ENCODE measurements at regions not wholly inside any gene's neighbourhood (a gene's known extent, or its start where the extent isn't known, plus 50 kb on each side); places are given as distances from the start of the nearest gene placed in this dataset.

- ATAC-seq (no peak), DNase-seq (ENCODE audit: low spot score) (no peak)
- intact Hi-C loops (cut with DNase I) = no loop called here
These were observed 432.1 kb upstream of the DCC start for GRCh38 chr18:51907687-51908597.

DNA sequence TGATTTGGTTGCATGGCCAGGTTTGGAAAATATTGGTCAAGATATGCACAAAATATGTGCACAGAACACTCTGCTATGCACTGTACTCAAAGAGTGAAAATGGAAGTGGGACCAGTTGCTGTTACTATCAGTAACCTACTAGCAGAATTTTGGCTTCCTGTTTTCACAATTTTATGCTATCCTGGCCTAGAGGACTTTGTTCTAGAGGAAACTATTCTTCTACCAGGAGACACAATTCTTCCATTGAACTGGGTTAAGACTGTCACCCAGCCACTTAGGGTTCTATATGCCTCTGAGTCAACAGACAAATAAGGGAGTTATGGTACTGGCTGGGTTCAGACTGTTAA is 431.4 kb upstream of the DCC start:
- no peak for DNase-seq (ENCODE audit: low spot score)
- intact Hi-C loops (cut with DNase I) = no loop called here
- no peak for ATAC-seq

GRCh38 chr18:51911584-51911983 is 428.4 kb upstream of the DCC start:
- DNase-seq (ENCODE audit: low spot score) (no peak), ATAC-seq (no peak)
- intact Hi-C loops (cut with DNase I) = no loop called here

- DNase-seq (ENCODE audit: low spot score) (no peak), ATAC-seq (no peak)
- intact Hi-C loops (cut with DNase I) = no loop called here
These were observed 427.6 kb upstream of the DCC start for GRCh38 chr18:51912381-51912780.

DNA sequence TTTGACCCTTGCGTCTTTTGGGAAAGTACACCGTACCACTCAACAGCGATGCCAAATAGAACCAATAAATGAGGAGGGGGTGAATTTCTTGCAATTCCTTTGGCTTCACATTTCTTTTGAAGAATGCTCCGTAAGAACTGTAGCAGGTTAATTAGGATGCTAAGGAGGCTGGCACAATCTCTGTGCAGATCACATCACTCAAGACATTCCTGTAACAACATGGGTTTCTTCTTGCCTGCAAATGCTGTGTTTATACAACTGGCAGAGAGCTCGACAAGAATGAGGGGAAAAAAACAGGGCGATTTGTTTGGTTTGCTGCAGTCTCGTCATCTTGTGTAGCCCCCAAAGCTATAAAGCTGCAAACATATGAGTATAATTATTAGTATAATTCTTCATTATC is 424.8 kb upstream of the DCC start:
- intact Hi-C loops (cut with DNase I) = no loop called here

DNA sequence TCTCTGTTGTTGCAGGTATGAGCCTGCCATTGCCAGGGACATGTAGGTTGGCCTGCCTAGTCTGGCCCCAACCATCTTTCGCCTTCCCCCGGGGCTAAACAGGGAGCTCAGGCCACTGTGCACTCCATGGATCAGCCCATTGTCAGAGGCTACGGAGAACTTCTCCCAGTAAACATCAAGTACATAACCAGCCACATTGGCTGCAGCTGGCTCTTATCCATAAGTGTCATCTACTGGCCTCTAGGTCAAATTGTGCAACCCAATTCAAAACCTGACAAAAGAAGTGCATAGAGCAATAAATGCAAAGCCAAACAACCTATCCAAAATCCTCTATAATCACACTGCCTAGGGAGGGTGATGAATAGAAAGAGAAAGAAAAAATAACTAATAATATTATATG is 418.1 kb upstream of the DCC start:
- ATAC-seq = no peak
- intact Hi-C loops (cut with DNase I) = no loop called here
- no peak for DNase-seq (ENCODE audit: low spot score)

More for the DNA sequence above, 424.8 kb upstream of the DCC start:
- ATAC-seq (no peak), DNase-seq (ENCODE audit: low spot score) (no peak)

DNA sequence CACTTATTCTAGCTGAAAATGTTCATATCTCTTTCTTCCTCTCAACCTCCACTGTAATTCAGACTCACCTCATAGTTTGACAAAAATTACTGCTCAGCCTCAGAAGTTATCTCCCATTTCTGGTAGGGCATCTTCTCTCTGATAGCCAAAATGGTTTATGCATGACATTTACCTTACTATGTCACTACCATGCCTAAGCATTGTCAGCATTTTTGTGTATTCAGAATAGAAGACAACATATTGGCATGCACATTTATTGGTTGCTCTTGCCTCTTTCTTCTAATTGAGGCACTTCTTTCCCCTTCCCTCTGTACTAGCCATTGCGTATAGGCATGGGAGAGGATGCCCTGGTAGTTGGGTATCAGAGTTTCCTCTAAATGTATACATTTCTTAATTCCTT is 406.1 kb upstream of the DCC start:
- intact Hi-C loops (cut with DNase I) = no loop called here
- ATAC-seq (no peak), DNase-seq (ENCODE audit: low spot score) (no peak)

DNA sequence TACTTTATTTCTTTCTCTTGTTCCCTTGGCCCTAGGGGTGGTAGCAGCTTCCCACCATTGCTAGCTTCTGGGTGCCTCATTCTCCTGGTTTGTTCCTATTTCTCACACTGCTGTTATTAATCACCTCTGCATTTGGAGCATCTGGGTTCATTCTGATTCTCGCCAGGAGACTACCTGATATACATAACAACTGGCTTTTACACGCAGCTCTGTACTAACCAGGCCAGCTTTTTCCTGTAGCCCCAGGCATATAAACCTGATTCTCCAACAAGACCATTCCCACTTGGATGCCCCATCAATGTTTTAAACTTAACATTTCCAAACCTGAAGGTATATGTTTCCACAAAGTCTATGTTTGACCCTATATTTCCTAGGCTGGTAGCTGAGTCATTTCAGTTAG is 403.9 kb upstream of the DCC start:
- intact Hi-C loops (cut with DNase I) = no loop called here
- DNase-seq (ENCODE audit: low spot score) (no peak), ATAC-seq (no peak)

DNA sequence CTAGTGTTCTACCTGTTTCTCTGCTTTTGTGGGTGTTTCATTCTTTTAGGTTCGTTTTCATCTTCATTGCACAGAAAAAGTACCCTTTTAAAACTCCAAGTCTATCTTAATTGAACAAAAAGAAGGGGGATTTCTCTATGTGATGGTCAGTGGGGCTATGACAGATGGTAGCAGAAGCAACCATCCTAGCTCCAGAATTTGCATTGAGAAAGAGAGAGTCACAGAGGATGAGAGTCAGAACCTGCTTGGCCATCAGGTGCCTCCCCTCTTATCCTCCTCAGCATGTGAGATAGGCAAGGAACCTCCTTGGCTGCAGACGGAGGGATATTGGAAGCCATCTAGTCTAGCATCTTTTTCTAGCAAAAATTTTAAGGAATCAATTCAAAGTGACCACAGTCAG is 398.0 kb upstream of the DCC start:
- ATAC-seq = no peak
- intact Hi-C loops (cut with DNase I) = no loop called here
- no peak for DNase-seq (ENCODE audit: low spot score)

GRCh38 chr18:51943281-51943680 is 396.7 kb upstream of the DCC start:
- no peak for DNase-seq (ENCODE audit: low spot score)
- intact Hi-C loops (cut with DNase I) = no loop called here
- no peak for ATAC-seq

GRCh38 chr18:51946946-51947345 is 393.1 kb upstream of the DCC start:
- no peak for DNase-seq (ENCODE audit: low spot score)
- no peak for ATAC-seq
- intact Hi-C loops (cut with DNase I) = no loop called here

GRCh38 chr18:51952844-51953243 is 387.2 kb upstream of the DCC start:
- intact Hi-C loops (cut with DNase I) = no loop called here
- ATAC-seq = no peak
- DNase-seq (ENCODE audit: low spot score) = no peak

GRCh38 chr18:51953521-51953920 is 386.5 kb upstream of the DCC start:
- no peak for DNase-seq (ENCODE audit: low spot score)
- no peak for ATAC-seq
- intact Hi-C loops (cut with DNase I) = no loop called here

DNA sequence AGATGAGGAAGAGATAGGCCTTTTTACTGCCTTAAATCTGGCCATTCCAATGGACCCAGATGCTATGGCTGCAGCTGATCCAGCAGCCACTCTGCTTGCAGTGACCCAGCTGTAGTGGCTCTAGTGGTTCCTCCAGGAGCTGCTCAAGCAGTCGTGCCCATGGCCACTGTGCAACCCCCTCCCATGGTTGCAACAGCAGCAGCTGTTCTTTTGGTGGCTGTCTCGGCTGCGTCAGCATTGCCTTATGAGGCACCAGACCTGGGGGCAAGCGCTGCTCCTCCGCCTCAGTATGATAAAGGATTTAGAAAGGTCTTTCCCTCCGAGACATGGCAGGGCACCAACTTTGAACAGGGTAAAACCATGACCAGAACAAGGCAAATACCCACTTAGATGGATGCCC is 384.9 kb upstream of the DCC start:
- ATAC-seq = no peak
- no peak for DNase-seq (ENCODE audit: low spot score)
- intact Hi-C loops (cut with DNase I) = no loop called here

- ATAC-seq = no peak
- no peak for DNase-seq (ENCODE audit: low spot score)
- intact Hi-C loops (cut with DNase I) = no loop called here
These were observed 383.0 kb upstream of the DCC start for GRCh38 chr18:51957001-51957400.

- DNase-seq (ENCODE audit: low spot score) (no peak), ATAC-seq (no peak)
- intact Hi-C loops (cut with DNase I) = no loop called here
These were observed 359.9 kb upstream of the DCC start for GRCh38 chr18:51980101-51980500.

GRCh38 chr18:51988277-51988676 is 351.7 kb upstream of the DCC start:
- ATAC-seq (no peak), DNase-seq (ENCODE audit: low spot score) (no peak)
- intact Hi-C loops (cut with DNase I) = no loop called here

DNA sequence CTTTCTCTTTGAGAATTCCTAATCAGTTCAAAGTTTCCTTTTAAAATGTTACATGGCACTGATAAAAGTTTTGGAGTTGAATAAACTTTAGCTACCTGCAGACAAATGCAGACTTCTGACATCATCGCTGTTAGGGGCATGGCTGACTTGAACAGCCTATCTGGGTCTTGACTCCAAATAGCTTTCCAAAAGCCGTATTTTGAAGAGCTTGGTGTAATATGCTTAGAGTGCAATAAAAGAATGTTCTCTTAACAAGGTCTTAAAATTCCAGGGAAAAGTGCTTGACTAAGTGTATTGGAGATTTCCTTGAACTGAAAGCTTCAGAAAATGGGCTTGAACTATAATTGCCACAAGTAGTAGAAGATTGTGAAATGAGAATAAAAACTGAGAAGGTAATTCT is 342.9 kb upstream of the DCC start:
- intact Hi-C loops (cut with DNase I) = no loop called here
- DNase-seq (ENCODE audit: low spot score) (no peak), ATAC-seq (no peak)

- no peak for ATAC-seq
- intact Hi-C loops (cut with DNase I) = no loop called here
- no peak for DNase-seq (ENCODE audit: low spot score)
These were observed 341.9 kb upstream of the DCC start for GRCh38 chr18:51998066-51998465.

GRCh38 chr18:51998711-51999110 is 341.3 kb upstream of the DCC start:
- DNase-seq (ENCODE audit: low spot score) (no peak), ATAC-seq (no peak)
- intact Hi-C loops (cut with DNase I) = no loop called here

GRCh38 chr18:51999351-51999750 is 340.6 kb upstream of the DCC start:
- intact Hi-C loops (cut with DNase I) = no loop called here
- ATAC-seq (no peak), DNase-seq (ENCODE audit: low spot score) (no peak)
